GM12878 (cell line): ENCODE measurements at regions not wholly inside any gene's neighbourhood (a gene's known extent, or its start where the extent isn't known, plus 50 kb on each side); places are given as distances from the start of the nearest gene placed in this dataset.

Source experiments
- BHLHE40 ChIP-seq, 2 experiments: fragments of 450-650 bp in 1 of 2; IDR thresholded peaks; 2 replicates each; pipeline ENCODE4 v1.6.1; 2011 to 2017; ENCODE audit warnings: low read depth in 2 of 2, borderline replicate concordance in 1 of 2, improper control_type of control experiment in 1 of 2, low read length in 1 of 2, mild to moderate bottlenecking in 1 of 2
- EZH2 ChIP-seq: IDR thresholded peaks from 2 replicates; pipeline ENCODE4 v1.6.1; 2012; ENCODE audit warnings: low read depth, mild to moderate bottlenecking, control low read depth, inconsistent platforms, low read length, borderline replicate concordance; ENCODE audit not compliant: control insufficient read depth
- NR2C2 ChIP-seq: IDR thresholded peaks from 2 replicates; pipeline ENCODE4 v1.6.1; 2011; ENCODE audit warnings: borderline replicate concordance, low read depth; ENCODE audit not compliant: control insufficient read depth, insufficient read length
- TF ChIP-seq, protein P1 (sequence below), 3 experiments: IDR thresholded peaks in 2 of 3; conservative IDR thresholded peaks in 1 of 3; 2 replicates each; pipeline ENCODE4 v1.5.1; 2011; ENCODE audit warnings: low read depth in 3 of 3, low read length in 3 of 3, mild to moderate bottlenecking in 3 of 3, control low read depth in 2 of 3, moderate library complexity in 2 of 3, inconsistent platforms in 1 of 3, mixed read lengths in 1 of 3; ENCODE audit not compliant: control insufficient read depth in 2 of 3, insufficient read depth in 1 of 3; ENCODE audit errors: extremely low read depth in 1 of 3
- TF ChIP-seq, protein P2 (sequence below): fragments of 450-650 bp; formaldehyde crosslinking; IDR thresholded peaks from 2 replicates; pipeline ENCODE4 v1.5.0; 2022; ENCODE audit warnings: mild to moderate bottlenecking, missing genetic modification characterization

DNA sequence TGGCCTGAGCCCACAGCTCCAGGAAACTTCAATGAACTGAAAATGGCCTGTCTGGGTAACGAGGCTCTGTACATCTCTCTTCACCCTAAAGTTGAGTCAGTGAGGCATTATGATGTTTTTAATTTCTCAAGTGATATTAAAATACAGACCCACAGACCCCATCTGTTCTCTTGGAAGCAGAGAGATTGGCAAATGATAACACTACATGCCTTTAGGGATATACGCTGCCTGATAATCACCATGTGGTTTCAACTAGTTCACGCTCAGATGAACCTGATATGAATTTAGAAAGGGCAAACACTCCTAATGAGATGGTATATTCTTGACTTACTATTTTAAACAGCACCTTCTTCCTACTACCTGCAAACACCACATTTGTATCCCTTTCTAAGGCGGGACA is 127.5 kb downstream of the RFC3 start:
- no peak for TF ChIP-seq EZH2
- TF ChIP-seq BHLHE40 (IDR thresholded peaks at IDR 0.05; ENCODE audit: borderline replicate concordance in 1 of 2, low read depth in 2 of 2, low read length in 1 of 2): no peak
- no peak for TF ChIP-seq NR2C2
- TF ChIP-seq, protein P1, sequence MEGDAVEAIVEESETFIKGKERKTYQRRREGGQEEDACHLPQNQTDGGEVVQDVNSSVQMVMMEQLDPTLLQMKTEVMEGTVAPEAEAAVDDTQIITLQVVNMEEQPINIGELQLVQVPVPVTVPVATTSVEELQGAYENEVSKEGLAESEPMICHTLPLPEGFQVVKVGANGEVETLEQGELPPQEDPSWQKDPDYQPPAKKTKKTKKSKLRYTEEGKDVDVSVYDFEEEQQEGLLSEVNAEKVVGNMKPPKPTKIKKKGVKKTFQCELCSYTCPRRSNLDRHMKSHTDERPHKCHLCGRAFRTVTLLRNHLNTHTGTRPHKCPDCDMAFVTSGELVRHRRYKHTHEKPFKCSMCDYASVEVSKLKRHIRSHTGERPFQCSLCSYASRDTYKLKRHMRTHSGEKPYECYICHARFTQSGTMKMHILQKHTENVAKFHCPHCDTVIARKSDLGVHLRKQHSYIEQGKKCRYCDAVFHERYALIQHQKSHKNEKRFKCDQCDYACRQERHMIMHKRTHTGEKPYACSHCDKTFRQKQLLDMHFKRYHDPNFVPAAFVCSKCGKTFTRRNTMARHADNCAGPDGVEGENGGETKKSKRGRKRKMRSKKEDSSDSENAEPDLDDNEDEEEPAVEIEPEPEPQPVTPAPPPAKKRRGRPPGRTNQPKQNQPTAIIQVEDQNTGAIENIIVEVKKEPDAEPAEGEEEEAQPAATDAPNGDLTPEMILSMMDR (IDR thresholded peaks at IDR 0.05 in 2 of 3, conservative IDR thresholded peaks at IDR 0.05 in 1 of 3; ENCODE audit: control insufficient read depth in 2 of 3, extremely low read depth in 1 of 3, insufficient read depth in 1 of 3, low read depth in 3 of 3, low read length in 3 of 3): no peak
- TF ChIP-seq, protein P2, sequence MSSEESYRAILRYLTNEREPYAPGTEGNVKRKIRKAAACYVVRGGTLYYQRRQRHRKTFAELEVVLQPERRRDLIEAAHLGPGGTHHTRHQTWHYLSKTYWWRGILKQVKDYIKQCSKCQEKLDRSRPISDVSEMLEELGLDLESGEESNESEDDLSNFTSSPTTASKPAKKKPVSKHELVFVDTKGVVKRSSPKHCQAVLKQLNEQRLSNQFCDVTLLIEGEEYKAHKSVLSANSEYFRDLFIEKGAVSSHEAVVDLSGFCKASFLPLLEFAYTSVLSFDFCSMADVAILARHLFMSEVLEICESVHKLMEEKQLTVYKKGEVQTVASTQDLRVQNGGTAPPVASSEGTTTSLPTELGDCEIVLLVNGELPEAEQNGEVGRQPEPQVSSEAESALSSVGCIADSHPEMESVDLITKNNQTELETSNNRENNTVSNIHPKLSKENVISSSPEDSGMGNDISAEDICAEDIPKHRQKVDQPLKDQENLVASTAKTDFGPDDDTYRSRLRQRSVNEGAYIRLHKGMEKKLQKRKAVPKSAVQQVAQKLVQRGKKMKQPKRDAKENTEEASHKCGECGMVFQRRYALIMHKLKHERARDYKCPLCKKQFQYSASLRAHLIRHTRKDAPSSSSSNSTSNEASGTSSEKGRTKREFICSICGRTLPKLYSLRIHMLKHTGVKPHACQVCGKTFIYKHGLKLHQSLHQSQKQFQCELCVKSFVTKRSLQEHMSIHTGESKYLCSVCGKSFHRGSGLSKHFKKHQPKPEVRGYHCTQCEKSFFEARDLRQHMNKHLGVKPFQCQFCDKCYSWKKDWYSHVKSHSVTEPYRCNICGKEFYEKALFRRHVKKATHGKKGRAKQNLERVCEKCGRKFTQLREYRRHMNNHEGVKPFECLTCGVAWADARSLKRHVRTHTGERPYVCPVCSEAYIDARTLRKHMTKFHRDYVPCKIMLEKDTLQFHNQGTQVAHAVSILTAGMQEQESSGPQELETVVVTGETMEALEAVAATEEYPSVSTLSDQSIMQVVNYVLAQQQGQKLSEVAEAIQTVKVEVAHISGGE (CRISPR knock-in tag): no peak
